Kidney epithelial cell (primary cell): ENCODE measurements at regions not wholly inside any gene's neighbourhood (a gene's known extent, or its start where the extent isn't known, plus 50 kb on each side); places are given as distances from the start of the nearest gene placed in this dataset.

Experiments
- DNase-seq: peaks from one replicate; pipeline ENCODE4 v3.0.0-alpha.2; 2010; ENCODE audit warnings: low read depth
- H3K27me3 ChIP-seq: 2 replicates; pipeline ENCODE4 v1.6.0; 2011; ENCODE audit warnings: low read length; ENCODE audit not compliant: control insufficient read depth, insufficient read depth
- H3K36me3 ChIP-seq: 2 replicates; pipeline ENCODE4 v1.5.1; 2011; ENCODE audit warnings: low read length; ENCODE audit not compliant: control insufficient read depth, insufficient read depth
- H3K4me3 ChIP-seq: 2 replicates; pipeline ENCODE4 v1.5.1; 2011; ENCODE audit warnings: low read depth, mild to moderate bottlenecking, control low read depth, low read length
- TF ChIP-seq, protein P1 (sequence below): IDR thresholded peaks from 2 replicates; pipeline ENCODE4 v1.5.1; 2011; ENCODE audit warnings: mild to moderate bottlenecking, moderate library complexity, low read length, control low read depth, inconsistent platforms; ENCODE audit not compliant: insufficient read depth, poor library complexity, severe bottlenecking

DNA sequence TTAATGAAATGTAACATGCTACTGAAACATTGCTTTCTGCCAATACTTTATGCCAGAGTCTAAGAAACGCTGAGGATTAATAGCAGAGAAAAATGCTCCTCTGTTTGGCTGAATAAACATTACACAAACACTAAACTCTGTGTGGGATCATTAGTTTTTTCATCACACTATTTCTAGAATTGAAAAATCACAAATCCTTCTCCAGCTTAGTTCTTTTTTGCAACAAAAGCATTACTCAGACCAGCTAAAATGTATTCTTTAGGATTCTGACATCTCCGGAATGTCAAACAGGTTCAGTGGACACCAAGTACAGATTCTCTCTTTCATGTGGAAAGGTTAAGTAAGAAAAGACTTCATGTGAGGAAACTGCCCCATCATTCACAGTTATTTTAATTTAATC lies 226.9 kb downstream of the SIM1 start:
- TF ChIP-seq, protein P1, sequence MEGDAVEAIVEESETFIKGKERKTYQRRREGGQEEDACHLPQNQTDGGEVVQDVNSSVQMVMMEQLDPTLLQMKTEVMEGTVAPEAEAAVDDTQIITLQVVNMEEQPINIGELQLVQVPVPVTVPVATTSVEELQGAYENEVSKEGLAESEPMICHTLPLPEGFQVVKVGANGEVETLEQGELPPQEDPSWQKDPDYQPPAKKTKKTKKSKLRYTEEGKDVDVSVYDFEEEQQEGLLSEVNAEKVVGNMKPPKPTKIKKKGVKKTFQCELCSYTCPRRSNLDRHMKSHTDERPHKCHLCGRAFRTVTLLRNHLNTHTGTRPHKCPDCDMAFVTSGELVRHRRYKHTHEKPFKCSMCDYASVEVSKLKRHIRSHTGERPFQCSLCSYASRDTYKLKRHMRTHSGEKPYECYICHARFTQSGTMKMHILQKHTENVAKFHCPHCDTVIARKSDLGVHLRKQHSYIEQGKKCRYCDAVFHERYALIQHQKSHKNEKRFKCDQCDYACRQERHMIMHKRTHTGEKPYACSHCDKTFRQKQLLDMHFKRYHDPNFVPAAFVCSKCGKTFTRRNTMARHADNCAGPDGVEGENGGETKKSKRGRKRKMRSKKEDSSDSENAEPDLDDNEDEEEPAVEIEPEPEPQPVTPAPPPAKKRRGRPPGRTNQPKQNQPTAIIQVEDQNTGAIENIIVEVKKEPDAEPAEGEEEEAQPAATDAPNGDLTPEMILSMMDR: no peak
- DNase-seq: no peak
- H3K27me3 ChIP-seq: no peaks in the 10 kb centered on the region
- H3K4me3 ChIP-seq: no peak overlapping the region
- no peaks in the 10 kb centered on the region for H3K36me3 ChIP-seq

GRCh38 chr6:100236389-100236788 lies 228.3 kb downstream of the SIM1 start:
- TF ChIP-seq, protein P1: no peak

GRCh38 chr6:100235631-100236030 lies 229.1 kb downstream of the SIM1 start:
- H3K4me3 ChIP-seq: no peak overlapping the region
- no peaks in the 10 kb centered on the region for H3K27me3 ChIP-seq
- DNase-seq: no peak
- H3K36me3 ChIP-seq: no peaks in the 10 kb centered on the region
- TF ChIP-seq, protein P1: no peak

More at GRCh38 chr6:100236389-100236788, 228.3 kb downstream of the SIM1 start:
- Histone ChIP-seq H3K4me3 (no peak overlapping the region), H3K36me3 (no peaks in the 10 kb centered on the region), H3K27me3 (no peaks in the 10 kb centered on the region)
- DNase-seq: no peak

GRCh38 chr6:100234625-100235024 lies 230.1 kb downstream of the SIM1 start:
- Histone ChIP-seq H3K36me3 (no peaks in the 10 kb centered on the region), H3K27me3 (no peaks in the 10 kb centered on the region), H3K4me3 (no peak overlapping the region)
- DNase-seq: no peak
- TF ChIP-seq, protein P1: no peak

DNA sequence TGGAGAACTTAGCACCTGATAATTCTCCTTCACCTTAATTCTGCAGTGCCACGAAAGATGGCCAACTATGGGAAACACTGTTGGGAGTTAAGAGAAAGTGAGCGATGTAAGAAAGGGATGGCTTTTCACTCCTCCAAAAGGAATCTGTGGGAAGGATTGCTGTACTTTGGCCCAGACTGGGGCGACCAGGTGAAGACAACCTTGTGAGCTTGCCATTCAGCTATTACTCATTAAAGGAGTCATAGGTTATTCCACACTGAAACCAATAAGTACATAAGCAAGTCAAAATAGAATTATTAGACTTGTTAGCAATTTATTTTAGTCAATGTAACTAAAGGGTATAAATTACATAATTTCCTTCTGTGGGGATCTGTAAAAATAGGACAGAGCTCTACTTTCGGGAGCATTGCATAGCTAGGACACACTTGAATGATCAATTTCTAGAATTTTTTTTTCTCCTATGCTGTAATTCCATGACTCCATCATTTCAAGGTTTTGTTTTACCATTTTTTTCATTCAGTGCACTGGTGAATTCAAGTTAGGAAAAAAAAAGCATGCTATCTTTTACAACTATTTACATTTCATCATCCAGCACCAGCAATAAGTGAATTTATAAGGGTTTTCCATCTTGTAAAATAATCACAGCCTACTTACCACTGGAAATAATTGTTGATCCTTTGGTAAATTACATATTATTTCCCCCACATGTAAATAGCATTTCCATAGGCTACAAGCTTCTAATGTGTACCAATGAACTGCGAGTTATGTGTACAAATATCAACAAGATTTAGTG lies 231.7 kb downstream of the SIM1 start:
- no peaks in the 10 kb centered on the region for H3K27me3 ChIP-seq
- no peak overlapping the region for H3K4me3 ChIP-seq
- no peak for DNase-seq
- TF ChIP-seq, protein P1: no peak
- no peaks in the 10 kb centered on the region for H3K36me3 ChIP-seq

- no peak overlapping the region for H3K4me3 ChIP-seq
- TF ChIP-seq, protein P1: no peak
- H3K27me3 ChIP-seq: no peaks in the 10 kb centered on the region
- peak; percentile 26 for DNase-seq
- no peaks in the 10 kb centered on the region for H3K36me3 ChIP-seq
These were observed 233.8 kb downstream of the SIM1 start for GRCh38 chr6:100230953-100231316.
